ENCODE measurements at regions not wholly inside any gene's neighbourhood (a gene's known extent, or its start where the extent isn't known, plus 50 kb on each side); places are given as distances from the start of the nearest gene placed in this dataset.
"Not testable (repeated sequence)": the region's sequence is repeated elsewhere in the genome, so short reads cannot be mapped to it uniquely, and the experiment has no call there.

DNA sequence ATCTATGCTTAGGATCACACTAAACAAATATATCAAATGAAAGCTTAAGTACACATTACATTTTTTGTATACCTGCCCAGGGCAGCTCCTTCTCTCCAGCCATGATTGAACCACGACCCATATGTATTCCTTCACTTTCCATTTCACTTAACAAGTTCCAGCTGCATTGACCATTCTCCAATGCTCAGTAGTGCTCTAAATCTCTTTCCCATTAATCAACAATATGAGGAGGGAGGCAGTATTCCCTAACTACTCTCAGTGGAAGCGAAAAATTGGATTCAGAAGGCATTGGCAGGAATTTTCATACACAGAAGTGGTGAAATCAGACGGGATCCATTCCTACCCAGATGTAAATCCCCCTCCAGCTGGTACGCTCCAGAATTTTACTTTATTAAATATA, 372.0 kb upstream of the LUZP2 start:
- no peak for DNase-seq (ENCODE audit: low spot score)
- intact Hi-C loops (cut with DNase I) = no loop called here

- intact Hi-C loops (cut with DNase I) = no loop called here
These were observed 365.2 kb upstream of the LUZP2 start for GRCh38 chr11:24131698-24132097.

DNA sequence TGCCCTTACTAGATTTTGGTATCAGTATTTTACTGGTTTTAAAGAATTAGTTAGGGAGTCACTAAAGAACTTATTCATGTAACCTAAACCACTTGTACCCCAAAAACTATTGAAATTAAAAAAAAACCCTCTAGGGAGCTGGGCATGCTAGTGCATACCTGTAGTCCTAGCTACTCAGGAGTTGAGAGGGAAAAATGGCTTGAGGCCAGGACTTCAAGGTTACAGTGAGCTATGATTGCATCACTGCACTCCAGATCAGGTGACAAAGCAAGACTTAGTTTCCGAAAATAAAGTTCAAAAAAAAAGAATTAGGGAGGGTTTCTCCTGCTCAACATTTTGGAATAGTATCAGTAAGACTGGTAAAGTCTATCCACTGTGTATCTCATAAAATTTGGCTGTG, 364.4 kb upstream of the LUZP2 start:
- no peak for DNase-seq (ENCODE audit: low spot score)

More at GRCh38 chr11:24131698-24132097, 365.2 kb upstream of the LUZP2 start:
- no peak for DNase-seq (ENCODE audit: low spot score)

GRCh38 chr11:24134879-24135589, 361.8 kb upstream of the LUZP2 start:
- intact Hi-C loops (cut with DNase I) = no loop called here
- DNase-seq (ENCODE audit: low spot score) = no peak

More for the DNA sequence above, 364.4 kb upstream of the LUZP2 start:
- intact Hi-C loops (cut with DNase I) = no loop called here

GRCh38 chr11:24142062-24142461, 354.8 kb upstream of the LUZP2 start:
- no peak for DNase-seq (ENCODE audit: low spot score)
- intact Hi-C loops (cut with DNase I) = no loop called here

DNA sequence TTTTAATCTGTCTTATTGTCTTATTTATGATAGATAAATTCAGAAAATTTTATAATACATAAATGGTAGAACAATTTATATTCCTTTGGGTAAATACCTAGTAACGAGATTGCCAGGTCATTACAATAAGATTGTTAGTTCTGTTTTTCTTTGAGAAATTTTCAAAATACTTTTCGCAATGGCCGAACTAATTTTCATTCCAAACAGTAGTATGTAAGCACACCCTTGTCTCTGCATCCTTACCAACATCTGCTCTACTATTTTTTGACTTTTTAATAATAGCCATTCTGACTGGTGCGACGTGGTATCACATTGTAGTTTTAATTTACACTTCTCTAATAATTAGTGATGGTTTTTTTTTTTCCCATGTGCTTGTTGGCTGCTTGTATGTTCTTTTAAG, 351.4 kb upstream of the LUZP2 start:
- intact Hi-C loops (cut with DNase I) = no loop called here
- no peak for DNase-seq (ENCODE audit: low spot score)

DNA sequence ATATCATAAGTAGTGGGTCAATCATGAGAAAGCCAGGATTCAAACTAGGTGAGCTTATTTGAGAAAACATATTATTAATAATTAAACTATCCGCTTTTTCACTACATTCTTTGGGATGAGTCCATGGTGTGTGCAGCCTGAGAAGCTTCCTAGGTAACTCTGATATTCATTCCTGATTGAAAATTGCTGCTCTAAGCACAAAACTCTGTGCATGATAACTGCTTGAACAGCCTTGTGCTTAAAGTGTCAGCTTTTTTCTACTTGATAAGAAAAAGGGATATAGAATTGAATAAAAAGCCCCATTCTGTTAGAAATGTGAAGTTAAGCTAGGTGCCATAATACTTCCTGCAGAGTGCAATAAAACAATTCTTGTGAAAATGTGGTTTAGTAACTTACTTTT, 343.5 kb upstream of the LUZP2 start:
- intact Hi-C loops (cut with DNase I) = no loop called here

DNA sequence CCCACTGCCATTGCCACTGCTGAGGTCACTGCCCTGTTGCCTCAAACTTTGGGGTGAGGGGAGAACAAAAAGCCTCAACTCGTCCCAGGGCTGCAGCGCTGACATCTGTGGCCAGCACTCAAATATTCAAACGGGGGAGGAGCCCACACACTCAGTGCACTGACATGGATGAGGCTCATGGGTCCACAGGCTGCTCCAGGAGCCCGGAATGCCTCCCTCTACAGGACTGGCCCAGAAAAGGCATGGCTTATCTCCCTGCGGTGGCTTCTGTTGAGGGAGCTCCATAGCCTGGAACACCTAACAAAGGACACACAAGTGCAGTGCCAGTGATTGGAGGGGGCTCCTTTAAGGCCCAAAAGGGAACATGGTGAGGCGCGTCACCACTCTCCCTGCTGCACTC, 341.1 kb upstream of the LUZP2 start:
- no peak for DNase-seq (ENCODE audit: low spot score)
- intact Hi-C loops (cut with DNase I) = no loop called here

More for the DNA sequence above, 343.5 kb upstream of the LUZP2 start:
- no peak for DNase-seq (ENCODE audit: low spot score)

DNA sequence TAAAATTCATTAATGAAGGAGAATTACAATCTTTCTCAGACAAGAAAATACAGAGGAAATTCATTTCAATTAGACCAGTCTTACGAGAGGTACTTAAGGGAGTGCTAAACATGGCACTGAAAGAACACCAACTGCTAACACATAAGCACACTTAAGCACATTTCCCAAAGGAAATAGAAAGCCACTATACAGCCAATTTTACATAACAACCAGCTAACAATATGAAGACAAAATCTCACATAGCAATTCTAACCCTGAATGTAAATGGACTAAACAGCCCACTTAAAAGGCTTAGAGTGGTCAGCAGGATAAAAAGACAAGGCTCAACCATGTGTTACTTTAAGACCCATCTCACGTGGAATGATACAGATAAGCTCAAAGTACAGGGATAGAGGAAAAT, 339.5 kb upstream of the LUZP2 start:
- intact Hi-C loops (cut with DNase I) = no loop called here
- no peak for DNase-seq (ENCODE audit: low spot score)

DNA sequence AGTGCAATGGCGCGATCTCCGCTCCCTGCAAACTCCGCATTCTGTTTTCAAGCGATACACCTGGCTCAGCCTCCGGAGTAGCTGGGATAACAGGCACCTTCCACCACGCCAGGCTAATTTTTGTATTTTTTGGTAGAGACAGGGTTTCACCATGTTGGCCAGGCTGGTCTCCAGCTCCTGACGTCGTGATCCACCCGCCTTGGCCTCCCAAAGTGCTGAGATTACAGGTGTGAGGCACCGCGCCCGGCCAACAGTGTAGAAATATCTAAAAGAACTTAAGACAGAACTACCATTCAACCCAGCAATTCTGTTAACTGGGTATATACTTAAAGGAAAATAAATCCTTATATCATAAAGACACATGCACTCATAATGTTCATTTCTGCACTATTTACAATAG, 335.3 kb upstream of the LUZP2 start:
- intact Hi-C loops (cut with DNase I) = no loop called here
- no peak for DNase-seq (ENCODE audit: low spot score)

- intact Hi-C loops (cut with DNase I) = no loop called here
- DNase-seq (ENCODE audit: low spot score) = no peak
These were observed 333.7 kb upstream of the LUZP2 start for GRCh38 chr11:24163146-24163545.

GRCh38 chr11:24163841-24164240, 333.0 kb upstream of the LUZP2 start:
- intact Hi-C loops (cut with DNase I) = no loop called here

DNA sequence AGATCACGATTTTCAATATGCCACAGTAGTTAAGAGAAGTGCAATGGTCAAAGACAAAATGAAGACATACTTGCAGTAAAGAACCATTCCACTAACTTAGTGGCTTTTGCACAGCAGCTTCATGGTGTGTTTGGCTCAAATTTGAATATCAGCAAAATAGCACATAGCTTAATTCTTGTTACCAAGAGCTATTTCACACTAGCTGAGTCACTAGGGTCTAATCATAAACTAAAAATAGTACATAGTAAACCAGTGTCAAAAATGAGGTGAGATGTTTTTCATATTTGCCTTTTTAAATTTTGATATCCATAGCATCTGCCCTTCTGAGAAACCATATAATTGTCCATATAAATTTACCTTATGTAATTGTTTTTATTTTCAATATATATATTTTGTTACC, 325.0 kb upstream of the LUZP2 start:
- intact Hi-C loops (cut with DNase I) = no loop called here
- no peak for DNase-seq (ENCODE audit: low spot score)

More at GRCh38 chr11:24163841-24164240, 333.0 kb upstream of the LUZP2 start:
- no peak for DNase-seq (ENCODE audit: low spot score)

GRCh38 chr11:24181395-24182047, 315.3 kb upstream of the LUZP2 start:
- intact Hi-C loops (cut with DNase I) = no loop called here
- DNase-seq (ENCODE audit: low spot score) = no peak

DNA sequence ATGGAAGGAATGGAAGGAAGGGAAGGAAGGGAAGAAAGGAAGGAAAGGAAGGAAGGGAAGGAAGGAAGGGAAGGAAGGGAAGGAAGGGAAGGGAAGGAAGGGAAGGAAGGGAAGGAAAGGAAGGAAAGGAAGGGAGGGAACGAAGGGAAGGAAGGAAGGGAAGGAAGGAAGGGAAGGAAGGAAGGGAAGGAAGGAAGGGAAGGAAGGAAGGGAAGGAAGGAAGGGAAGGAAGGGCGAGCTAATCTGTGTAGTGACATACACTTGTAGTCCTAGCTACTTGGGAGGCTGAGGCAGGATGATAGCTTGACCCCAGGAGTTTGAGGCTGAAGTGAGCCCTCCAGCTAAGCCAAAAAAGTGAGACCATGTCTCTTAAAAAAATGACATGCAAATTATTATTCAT, 311.3 kb upstream of the LUZP2 start:
- intact Hi-C loops (cut with DNase I); DNase-seq (ENCODE audit: low spot score): not testable (repeated sequence)

GRCh38 chr11:24196733-24197132, 300.1 kb upstream of the LUZP2 start:
- no peak for DNase-seq (ENCODE audit: low spot score)
- intact Hi-C loops (cut with DNase I) = no loop called here

DNA sequence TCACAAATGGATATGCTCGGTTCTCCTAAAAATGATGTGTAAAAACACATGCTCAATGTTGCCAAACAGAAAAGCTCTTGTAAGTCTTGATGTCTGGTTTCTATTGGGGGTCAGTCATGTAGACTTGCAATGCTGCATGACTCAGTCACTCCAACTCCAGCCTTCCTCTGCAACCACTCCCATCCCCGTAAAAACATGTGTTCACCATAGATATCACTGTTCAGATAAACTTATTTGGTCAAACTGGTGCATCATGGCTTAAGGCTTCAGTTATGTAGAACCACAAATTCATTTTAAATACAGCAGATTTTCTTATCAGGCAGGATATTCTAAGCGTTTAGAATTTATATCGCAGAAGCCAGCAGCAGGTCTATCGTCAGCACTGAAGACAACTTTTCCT, 298.4 kb upstream of the LUZP2 start:
- no peak for DNase-seq (ENCODE audit: low spot score)
- intact Hi-C loops (cut with DNase I) = no loop called here

GRCh38 chr11:24199461-24199860, 297.4 kb upstream of the LUZP2 start:
- no peak for DNase-seq (ENCODE audit: low spot score)
- intact Hi-C loops (cut with DNase I) = no loop called here

DNA sequence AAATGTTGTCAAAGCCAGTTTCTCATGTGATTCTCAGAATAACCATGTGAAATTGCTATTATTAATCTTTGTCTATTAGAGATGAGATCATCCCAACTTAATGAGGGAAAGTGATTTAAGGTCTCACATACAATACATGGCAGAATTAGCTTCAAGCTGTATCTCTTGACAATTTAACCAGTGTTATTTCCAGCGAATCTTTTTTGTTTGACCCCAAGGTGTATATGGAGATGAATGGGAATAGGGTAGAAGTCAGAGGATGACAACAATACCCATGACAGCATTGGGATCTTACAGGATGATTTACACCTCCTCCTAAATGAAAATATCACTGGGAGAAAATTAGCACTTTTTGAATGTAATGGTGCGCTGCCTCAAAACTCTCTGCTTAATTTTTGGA, 290.8 kb upstream of the LUZP2 start:
- intact Hi-C loops (cut with DNase I) = no loop called here
- DNase-seq (ENCODE audit: low spot score) = no peak

- DNase-seq (ENCODE audit: low spot score) = no peak
- intact Hi-C loops (cut with DNase I) = no loop called here
These were observed 290.3 kb upstream of the LUZP2 start for GRCh38 chr11:24206511-24206910.

DNA sequence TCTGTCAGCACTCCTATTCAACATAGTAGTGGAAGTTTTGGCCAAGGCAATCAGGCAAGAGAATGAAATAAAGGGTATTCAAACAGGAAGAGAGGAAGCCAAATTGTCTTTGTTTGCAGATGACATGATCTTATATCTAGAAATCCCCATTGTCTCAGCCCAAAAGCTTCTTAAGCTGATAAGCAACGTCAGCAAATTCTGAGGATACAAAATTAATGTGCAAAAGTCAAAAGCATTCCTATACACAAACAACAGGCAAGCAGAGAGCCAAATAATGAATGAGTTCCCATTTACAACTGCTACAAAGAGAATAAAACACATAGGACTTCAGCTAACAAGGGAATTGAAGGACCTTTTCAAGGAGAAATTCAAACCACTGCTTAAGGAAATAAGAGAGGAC, 280.4 kb upstream of the LUZP2 start:
- intact Hi-C loops (cut with DNase I) = no loop called here

More for the DNA sequence above, 280.4 kb upstream of the LUZP2 start:
- no peak for DNase-seq (ENCODE audit: low spot score)
